Adrenal gland (tissue), 9 donors: ENCODE measurements at regions not wholly inside any gene's neighbourhood (a gene's known extent, or its start where the extent isn't known, plus 50 kb on each side); places are given as distances from the start of the nearest gene placed in this dataset.

Experiments used
- DNase-seq, 7 donors: peaks; one replicate each; pipeline ENCODE4 v3.0.0-alpha.2; 2019 to 2020
- H3K27ac ChIP-seq, 5 donors: fragments of 200-600 bp; sonication (generic) in 4 of 5; 1 replicate in 3 of 5; 2 replicates in 2 of 5; pipeline versions ENCODE4 v1.5.1 to v1.8.0; 2016 to 2020; ENCODE audit warnings: mild to moderate bottlenecking in 1 of 5
- H3K27me3 ChIP-seq: fragments of 200-600 bp; 2 replicates; pipeline ENCODE4 v1.8.0; 2021
- H3K36me3 ChIP-seq, 2 donors: fragments of 200-600 bp; replicated peaks in 1 of 2; 1 replicate in 1 of 2; 2 replicates in 1 of 2; pipeline versions ENCODE4 v1.5.1 to v1.8.0; 2018 to 2022
- H3K4me1 ChIP-seq, 2 donors: fragments of 200-600 bp; replicated peaks in 1 of 2; 1 replicate in 1 of 2; 2 replicates in 1 of 2; pipeline versions ENCODE4 v1.5.1 to v1.8.0; 2018 to 2021
- H3K4me3 ChIP-seq, 4 donors: fragments of 200-600 bp; sonication (generic) in 3 of 4; one replicate each; pipeline ENCODE4 v1.5.1; 2016 to 2018
- H3K9me3 ChIP-seq, 3 donors: fragments of 200-600 bp; sonication (generic) in 1 of 3; replicated peaks in 1 of 3; 1 replicate in 2 of 3; 2 replicates in 1 of 3; pipeline versions ENCODE4 v1.5.1 to v1.8.0; 2016 to 2021
- POLR2A ChIP-seq, 2 donors: fragments of 450-650 bp; IDR thresholded peaks; one replicate each; pipeline ENCODE4 v1.6.1; 2017; ENCODE audit warnings: antibody characterized with exemption in 2 of 2, mild to moderate bottlenecking in 2 of 2, moderate library complexity in 1 of 2
- WGBS, 4 donors: extraction: QIAGEN DNeasy Blood & Tissue Kit in 2 of 4; methylation state at CpG; one replicate each; pipeline versions ENCODE4 v1.1.5 to v1.1.7; 2013 to 2017; 5-methylcytosine and 5-hydroxymethylcytosine counted together
- intact Hi-C, 2 donors: fragments of 100-400 bp; cut with DNase I; formaldehyde crosslinking; loops; one replicate each; pipeline versions ENCODE4 v1.14.1 to v1.15.0; 2022 to 2023
- TF ChIP-seq, protein P1 (sequence below), 6 experiments: fragments of 450-650 bp in 4 of 6; fragments of 200-600 bp in 2 of 6; sonication (generic) in 1 of 6; IDR thresholded peaks; 1 replicate in 5 of 6; 2 replicates in 1 of 6; pipeline versions ENCODE4 v1.5.1 to v1.8.0; 2016 to 2021; ENCODE audit warnings: antibody characterized with exemption in 6 of 6, mild to moderate bottlenecking in 2 of 6, moderate library complexity in 1 of 6
- donor health status: healthy with polysubstance abuse.
- donor health status: Bipolar disorder and iron deficiency.
- donor health status: DM: yes; HTN: yes; CAD: no.
- donor health status: DM: no; HTN: no; CAD: no.
- donor health status: DM: no; HTN: no; CAD: no.

DNA sequence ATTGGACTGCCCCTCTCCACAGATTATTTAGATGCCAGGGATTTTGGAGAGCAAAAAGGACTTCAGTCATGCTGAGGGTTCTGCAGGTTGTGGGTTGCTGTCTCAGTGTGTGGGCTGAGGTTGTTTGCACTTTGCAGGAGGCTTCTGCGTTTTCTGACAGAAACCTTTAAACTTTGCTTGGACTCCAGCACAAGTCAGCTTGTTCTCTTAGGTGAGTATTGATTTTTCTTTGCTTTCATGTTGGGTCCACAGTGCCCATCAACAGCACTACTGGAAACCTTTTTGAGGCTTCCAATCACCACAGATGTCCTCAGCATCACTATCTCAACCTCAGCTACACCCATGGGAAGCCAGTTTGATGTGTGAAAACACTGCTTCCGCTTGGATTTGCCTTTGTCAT is 764.3 kb upstream of the TSPY4 start:
- no peaks in the 10 kb centered on the region for H3K36me3 ChIP-seq
- no peak for DNase-seq
- no peaks in the 10 kb centered on the region for H3K9me3 ChIP-seq
- no peak overlapping the region for H3K27ac ChIP-seq
- 55 to 67% methylated on average over 2 of the region's 2 CpGs; no CpG with 5 or more reads in 2 of the 4 donors for WGBS, 4 donors
- TF ChIP-seq, protein P1, sequence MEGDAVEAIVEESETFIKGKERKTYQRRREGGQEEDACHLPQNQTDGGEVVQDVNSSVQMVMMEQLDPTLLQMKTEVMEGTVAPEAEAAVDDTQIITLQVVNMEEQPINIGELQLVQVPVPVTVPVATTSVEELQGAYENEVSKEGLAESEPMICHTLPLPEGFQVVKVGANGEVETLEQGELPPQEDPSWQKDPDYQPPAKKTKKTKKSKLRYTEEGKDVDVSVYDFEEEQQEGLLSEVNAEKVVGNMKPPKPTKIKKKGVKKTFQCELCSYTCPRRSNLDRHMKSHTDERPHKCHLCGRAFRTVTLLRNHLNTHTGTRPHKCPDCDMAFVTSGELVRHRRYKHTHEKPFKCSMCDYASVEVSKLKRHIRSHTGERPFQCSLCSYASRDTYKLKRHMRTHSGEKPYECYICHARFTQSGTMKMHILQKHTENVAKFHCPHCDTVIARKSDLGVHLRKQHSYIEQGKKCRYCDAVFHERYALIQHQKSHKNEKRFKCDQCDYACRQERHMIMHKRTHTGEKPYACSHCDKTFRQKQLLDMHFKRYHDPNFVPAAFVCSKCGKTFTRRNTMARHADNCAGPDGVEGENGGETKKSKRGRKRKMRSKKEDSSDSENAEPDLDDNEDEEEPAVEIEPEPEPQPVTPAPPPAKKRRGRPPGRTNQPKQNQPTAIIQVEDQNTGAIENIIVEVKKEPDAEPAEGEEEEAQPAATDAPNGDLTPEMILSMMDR (IDR thresholded peaks at IDR 0.05) = no peak
- TF ChIP-seq POLR2A (IDR thresholded peaks at IDR 0.05) = no peak
- intact Hi-C loops = no loop called here
- H3K4me1 ChIP-seq = no peaks in the 10 kb centered on the region
- no peaks in the 10 kb centered on the region for H3K27me3 ChIP-seq
- no peak overlapping the region for H3K4me3 ChIP-seq

GRCh38 chrY:8582277-8582850 is 754.9 kb upstream of the TSPY4 start:
- no peak overlapping the region for H3K4me3 ChIP-seq
- intact Hi-C loops = no loop called here
- DNase-seq = no peak
- H3K4me1 ChIP-seq = no peaks in the 10 kb centered on the region
- WGBS, 4 donors = 50 to 73% methylated on average over 1 of the region's 1 CpG; no CpG with 5 or more reads in 2 of the 4 donors
- H3K36me3 ChIP-seq = no peaks in the 10 kb centered on the region
- H3K9me3 ChIP-seq = no peaks in the 10 kb centered on the region
- no peaks in the 10 kb centered on the region for H3K27me3 ChIP-seq
- no peak for TF ChIP-seq POLR2A (IDR thresholded peaks at IDR 0.05)
- TF ChIP-seq, protein P1 (IDR thresholded peaks at IDR 0.05) = no peak
- H3K27ac ChIP-seq = no peak overlapping the region

- Histone ChIP-seq H3K27me3 (no peaks in the 10 kb centered on the region), H3K4me3 (no peak overlapping the region), H3K4me1 (no peaks in the 10 kb centered on the region), H3K9me3 (no peaks in the 10 kb centered on the region), H3K27ac (no peak overlapping the region), H3K36me3 (no peaks in the 10 kb centered on the region)
- WGBS, 4 donors = 49 to 56% methylated on average over 4 of the region's 4 CpGs; no CpG with 5 or more reads in 2 of the 4 donors
- no peak for DNase-seq
- intact Hi-C loops = no loop called here
- TF ChIP-seq POLR2A (IDR thresholded peaks at IDR 0.05) = no peak
- TF ChIP-seq, protein P1 (IDR thresholded peaks at IDR 0.05) = no peak
Measured at GRCh38 chrY:8583191-8583590, 754.1 kb upstream of the TSPY4 start.

GRCh38 chrY:8590641-8591040 is 746.6 kb upstream of the TSPY4 start:
- TF ChIP-seq, protein P1 (IDR thresholded peaks at IDR 0.05) = no peak
- TF ChIP-seq POLR2A (IDR thresholded peaks at IDR 0.05) = no peak
- 10 to 26% methylated on average over 1 to 2 of the region's 2 CpGs; no CpG with 5 or more reads in 2 of the 4 donors for WGBS, 4 donors
- H3K4me1 ChIP-seq = no peaks in the 10 kb centered on the region
- no peaks in the 10 kb centered on the region for H3K27me3 ChIP-seq
- DNase-seq = no peak
- intact Hi-C loops = no loop called here
- H3K27ac ChIP-seq = no peak overlapping the region
- no peaks in the 10 kb centered on the region for H3K36me3 ChIP-seq
- no peak overlapping the region for H3K4me3 ChIP-seq
- H3K9me3 ChIP-seq = no peaks in the 10 kb centered on the region
